ENCODE measurements at regions not wholly inside any gene's neighbourhood (a gene's known extent, or its start where the extent isn't known, plus 50 kb on each side); places are given as distances from the start of the nearest gene placed in this dataset.
"Not testable (repeated sequence)": the region's sequence is repeated elsewhere in the genome, so short reads cannot be mapped to it uniquely, and the experiment has no call there.

- H3K4me3 ChIP-seq = no peak overlapping the region
- TF ChIP-seq EP300 (IDR thresholded peaks at IDR 0.05) (no peak), CTCF (IDR thresholded peaks at IDR 0.05) (no peak), POLR2AphosphoS5 (IDR thresholded peaks at IDR 0.05) (no peak)
- H3K36me3 ChIP-seq = no peaks in the 10 kb centered on the region
- H3K9me3 ChIP-seq = no peaks in the 10 kb centered on the region
- no peak overlapping the region for H3K27ac ChIP-seq
- no peaks in the 10 kb centered on the region for H3K27me3 ChIP-seq
- 82% methylated on average over 12 of the region's 12 CpGs for WGBS, 2 donors
- H3K4me1 ChIP-seq = no peaks in the 10 kb centered on the region
- DNase-seq = no peak
- ATAC-seq (ENCODE audit: low FRiP score in 2 of 2) = no peak
These were observed 1213.4 kb downstream of the STIM2 start for GRCh38 chr4:28073860-28074555.

GRCh38 chr4:28075401-28075956 is 1214.8 kb downstream of the STIM2 start:
- Histone ChIP-seq H3K36me3 (no peaks in the 10 kb centered on the region), H3K4me3 (no peak overlapping the region), H3K4me1 (no peaks in the 10 kb centered on the region), H3K9me3 (no peaks in the 10 kb centered on the region), H3K27ac (no peak overlapping the region), H3K27me3 (no peaks in the 10 kb centered on the region)
- TF ChIP-seq CTCF (IDR thresholded peaks at IDR 0.05) (no peak), POLR2A (IDR thresholded peaks at IDR 0.05) (no peak), POLR2AphosphoS5 (IDR thresholded peaks at IDR 0.05) (no peak), EP300 (IDR thresholded peaks at IDR 0.05) (no peak)
- DNase-seq = no peak
- no peak for ATAC-seq (ENCODE audit: low FRiP score in 2 of 2)

- not testable (repeated sequence) for H3K4me3 ChIP-seq; H3K4me1 ChIP-seq; H3K27ac ChIP-seq; ATAC-seq (ENCODE audit: low FRiP score in 2 of 2); H3K9me3 ChIP-seq; DNase-seq; H3K36me3 ChIP-seq; H3K27me3 ChIP-seq
- WGBS, 2 donors = 75 to 100% methylated on average over 1 to 9 of the region's 9 CpGs
These were observed 1216.6 kb downstream of the STIM2 start for GRCh38 chr4:28077203-28077602.

GRCh38 chr4:28082686-28083390 is 1222.2 kb downstream of the STIM2 start:
- H3K27me3 ChIP-seq = no peaks in the 10 kb centered on the region
- no peak overlapping the region for H3K4me3 ChIP-seq
- no peak overlapping the region for H3K27ac ChIP-seq
- H3K4me1 ChIP-seq = no peaks in the 10 kb centered on the region
- DNase-seq (no peak), ATAC-seq (ENCODE audit: low FRiP score in 2 of 2) (peak in 1 of 2 donors; percentile 69)
- WGBS, 2 donors = 72% methylated on average over 3 of the region's 3 CpGs
- TF ChIP-seq CTCF (IDR thresholded peaks at IDR 0.05) (no peak), POLR2AphosphoS5 (IDR thresholded peaks at IDR 0.05) (no peak), POLR2A (IDR thresholded peaks at IDR 0.05) (no peak), EP300 (IDR thresholded peaks at IDR 0.05) (no peak)
- peaks cover 0 to 8% (median 3%) of the 10 kb centered on the region in 4 donors for H3K9me3 ChIP-seq
- H3K36me3 ChIP-seq = no peaks in the 10 kb centered on the region

GRCh38 chr4:28092610-28093009 is 1232.0 kb downstream of the STIM2 start:
- 63 to 72% methylated on average over 1 of the region's 1 CpG for WGBS, 2 donors
- no peaks in the 10 kb centered on the region for H3K4me1 ChIP-seq
- H3K4me3 ChIP-seq = no peak overlapping the region
- ATAC-seq (ENCODE audit: low FRiP score in 2 of 2) = no peak
- H3K36me3 ChIP-seq = no peaks in the 10 kb centered on the region
- DNase-seq = no peak
- H3K27me3 ChIP-seq = no peaks in the 10 kb centered on the region
- H3K27ac ChIP-seq = no peak overlapping the region
- no peaks in the 10 kb centered on the region for H3K9me3 ChIP-seq
- no peak for TF ChIP-seq POLR2A (IDR thresholded peaks at IDR 0.05)
- no peak for TF ChIP-seq POLR2AphosphoS5 (IDR thresholded peaks at IDR 0.05)
- no peak for TF ChIP-seq EP300 (IDR thresholded peaks at IDR 0.05)
- TF ChIP-seq CTCF (IDR thresholded peaks at IDR 0.05) = no peak
